GM12878 (cell line): ENCODE measurements at regions not wholly inside any gene's neighbourhood (a gene's known extent, or its start where the extent isn't known, plus 50 kb on each side); places are given as distances from the start of the nearest gene placed in this dataset.

ENCODE experiments used
- ATAC-seq: fragments of 200-7000 bp; cut with Tn5 transposase; 3 replicates; pipeline ENCODE4 v1.9.1; 2020; ENCODE audit warnings: mild to moderate bottlenecking, moderate library complexity
- BruUV-seq: library from RNA; stranded (reverse); fragments of 400-500 nt; replicated peaks from 2 replicates; lab custom pipeline; 2021; lab: Mats Ljungman, UMichigan
- CTCF ChIA-PET: fragments of 300-600 bp; sonication (Branson Sonifier 250); formaldehyde crosslinking; extraction: SDS; loops from one replicate; lab custom pipeline; 2021; ENCODE audit warnings: inconsistent platforms; lab: Yijun Ruan, JAX
- POLR2A ChIA-PET: fragments of 350-600 bp; formaldehyde crosslinking; extraction: SDS; loops from one replicate; lab custom pipeline; 2021; ENCODE audit warnings: inconsistent platforms; lab: Charles Lee
- RAD21 ChIA-PET: fragments of 300-600 bp; sonication (Branson Sonifier 250); formaldehyde crosslinking; loops from one replicate; lab custom pipeline; 2023; ENCODE audit warnings: antibody characterized with exemption; ENCODE audit not compliant: unreplicated experiment; lab: Charles Lee
- SMC1A ChIA-PET: fragments of 300-600 bp; sonication (Branson Sonifier 250); formaldehyde crosslinking; loops from one replicate; lab custom pipeline; 2023; ENCODE audit not compliant: unreplicated experiment, uncharacterized antibody; lab: Charles Lee
- DNase-seq: peaks from one replicate; pipeline ENCODE4 v3.0.0-alpha.2; 2011; ENCODE audit warnings: low read depth, low spot score
- FAIRE-seq: peaks from 3 replicates; lab custom pipeline; 2011; peaks lifted over from hg19 to GRCh38; lab: Jason Lieb, UNC
- H2AFZ ChIP-seq: 2 replicates; pipeline ENCODE4 v1.6.0; 2011; ENCODE audit warnings: low read depth, low read length, control low read depth; ENCODE audit not compliant: control insufficient read depth
- H3K27ac ChIP-seq: 2 replicates; pipeline ENCODE4 v1.5.1; 2011; ENCODE audit warnings: control low read depth; ENCODE audit not compliant: control insufficient read depth, insufficient read depth
- H3K27me3 ChIP-seq, 2 experiments: replicated peaks in 1 of 2; 2 replicates each; pipeline versions ENCODE4 v1.6.0 to v1.6.1; 2011; ENCODE audit warnings: low read length in 1 of 2; ENCODE audit not compliant: control insufficient read depth in 2 of 2, insufficient read depth in 2 of 2
- H3K36me3 ChIP-seq, 2 experiments: 2 replicates each; pipeline ENCODE4 v1.5.1; 2011; ENCODE audit warnings: low read length in 1 of 2; ENCODE audit not compliant: control insufficient read depth in 2 of 2, insufficient read depth in 2 of 2
- H3K4me1 ChIP-seq: 2 replicates; pipeline ENCODE4 v1.6.1; 2011; ENCODE audit warnings: mild to moderate bottlenecking, low read length, moderate library complexity, mixed read lengths; ENCODE audit not compliant: control insufficient read depth, insufficient read depth
- H3K4me2 ChIP-seq: 2 replicates; pipeline ENCODE4 v1.6.0; 2011; ENCODE audit warnings: control low read depth; ENCODE audit not compliant: control insufficient read depth, insufficient read depth
- H3K4me3 ChIP-seq: fragments of 200-600 bp; sonication (generic); 2 replicates; pipeline ENCODE4 v1.5.1; 2016
- H3K79me2 ChIP-seq: 2 replicates; pipeline ENCODE4 v1.6.0; 2011; ENCODE audit warnings: low read length; ENCODE audit not compliant: control insufficient read depth, insufficient read depth
- H3K9ac ChIP-seq: 2 replicates; pipeline ENCODE4 v1.8.0; 2011; ENCODE audit warnings: low read length, control low read depth, mixed read lengths; ENCODE audit not compliant: control insufficient read depth, insufficient read depth
- H3K9me3 ChIP-seq: replicated peaks from 3 replicates; pipeline ENCODE4 v1.5.1; 2011; ENCODE audit warnings: mild to moderate bottlenecking, low read length; ENCODE audit not compliant: control insufficient read depth, insufficient read depth
- H4K20me1 ChIP-seq: 2 replicates; pipeline ENCODE4 v1.6.0; 2011; ENCODE audit not compliant: control insufficient read depth, insufficient read depth
- NFIC ChIP-seq: IDR thresholded peaks from 2 replicates; pipeline ENCODE4 v1.6.1; 2012; ENCODE audit warnings: low read depth, mild to moderate bottlenecking, inconsistent platforms, low read length, moderate library complexity
- SMAD1 ChIP-seq: fragments of 450-650 bp; IDR thresholded peaks from 2 replicates; pipeline ENCODE4 v1.6.1; 2018; ENCODE audit warnings: mild to moderate bottlenecking, low read depth; ENCODE audit not compliant: partially characterized antibody
- SMAD5 ChIP-seq: IDR thresholded peaks from 2 replicates; pipeline ENCODE4 v1.6.1; 2016; ENCODE audit warnings: antibody characterized with exemption, low read depth
- WGBS: methylation state at CpG from one replicate; pipeline ENCODE4 v1.1.6; 2016; ENCODE audit warnings: low lambda C conversion rate; ENCODE audit not compliant: insufficient replicate concordance, insufficient coverage; ENCODE audit errors: missing lambda C conversion rate; 5-methylcytosine and 5-hydroxymethylcytosine counted together
- in situ Hi-C: fragments of 300-500 bp; cut with MboI; formaldehyde crosslinking; loops from 9 replicates; pipeline ENCODE4 v1.14.3; 2018; ENCODE audit warnings: mixed read lengths
- intact Hi-C: fragments of 100-400 bp; cut with micrococcal nuclease; formaldehyde crosslinking; loops from one replicate; pipeline ENCODE4 v1.14.2; 2022; ENCODE audit not compliant: unreplicated experiment
- TF ChIP-seq, protein P1 (sequence below): IDR thresholded peaks from 2 replicates; pipeline ENCODE4 v1.6.1; 2012; ENCODE audit warnings: low read depth, low read length, improper control_type of control experiment

DNA sequence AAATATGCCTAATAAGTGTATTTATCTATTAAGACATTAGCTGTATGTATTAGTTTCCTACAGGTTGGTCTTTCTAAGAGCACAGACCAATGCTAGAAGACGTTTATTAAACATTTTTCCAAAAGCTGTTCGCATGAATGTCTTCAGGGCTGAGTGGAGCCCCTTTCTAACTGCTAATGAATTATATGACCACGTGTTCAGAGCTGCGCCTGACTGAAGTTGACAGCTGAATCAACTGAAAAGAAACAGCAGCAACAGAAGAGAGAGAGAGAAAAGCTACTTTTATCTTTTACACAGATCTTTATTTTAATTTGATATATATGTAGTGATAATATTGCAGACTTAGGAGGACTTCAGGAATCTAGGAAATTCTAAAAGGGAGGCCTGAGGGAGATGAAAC is 75.2 kb upstream of the ARID1B start:
- intact Hi-C loops, result no loop called here
- TF ChIP-seq, protein P1, sequence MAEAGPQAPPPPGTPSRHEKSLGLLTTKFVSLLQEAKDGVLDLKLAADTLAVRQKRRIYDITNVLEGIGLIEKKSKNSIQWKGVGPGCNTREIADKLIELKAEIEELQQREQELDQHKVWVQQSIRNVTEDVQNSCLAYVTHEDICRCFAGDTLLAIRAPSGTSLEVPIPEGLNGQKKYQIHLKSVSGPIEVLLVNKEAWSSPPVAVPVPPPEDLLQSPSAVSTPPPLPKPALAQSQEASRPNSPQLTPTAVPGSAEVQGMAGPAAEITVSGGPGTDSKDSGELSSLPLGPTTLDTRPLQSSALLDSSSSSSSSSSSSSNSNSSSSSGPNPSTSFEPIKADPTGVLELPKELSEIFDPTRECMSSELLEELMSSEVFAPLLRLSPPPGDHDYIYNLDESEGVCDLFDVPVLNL, result no peak
- TF ChIP-seq SMAD5, result no peak
- TF ChIP-seq NFIC, result 0 out of 2 replicates have a peak, but pooled peaks have one; percentile 8
- no peak for TF ChIP-seq SMAD1
- TF ChIP-seq, all 136 proteins: peak for 1
- Histone ChIP-seq H3K27me3 (no peaks in the 10 kb centered on the region), H3K79me2 (peaks cover 2% of the 10 kb centered on the region), H3K36me3 (no peaks in the 10 kb centered on the region), H3K9ac (no peak overlapping the region), H4K20me1 (no peaks in the 10 kb centered on the region), H3K4me3 (no peak overlapping the region), H2AFZ (no peak overlapping the region; the same call in 1 of the 2 replicates), H3K9me3 (no peaks in the 10 kb centered on the region; the same call in 2 of the 3 replicates), H3K27ac (peak overlapping the region; percentile 29; the same call in 1 of the 2 replicates), H3K4me1 (peaks cover 35% of the 10 kb centered on the region), H3K4me2 (no peak overlapping the region)
- FAIRE-seq, result no peak
- ChIA-PET SMC1A (interaction anchor here (1.2 to 9.8 kb wide), 7 partner anchors 14 to 85 kb away, joined by 3 to 266 read pairs (median 7); no protein-coding TSS in a partner anchor), RAD21 (interaction anchor here (1.3 to 2.0 kb wide), 3 partner anchors 19 to 53 kb away, joined by 5 to 8 read pairs (median 5); no protein-coding TSS in a partner anchor), POLR2A (interaction anchor here (0.6 to 3.9 kb wide), 3 partner anchors 8 to 230 kb away, joined by 3 to 33 read pairs (median 4); no protein-coding TSS in a partner anchor), CTCF (interaction anchor here (0.7 to 2.5 kb wide), 6 partner anchors 9 to 138 kb away, joined by 3 to 6 read pairs (median 4); no protein-coding TSS in a partner anchor)
- BruUV-seq, result no TSS peak
- no peak for ATAC-seq
- 89% methylated on average over 4 of the region's 4 CpGs for WGBS
- in situ Hi-C loops, result no loop called here
- DNase-seq, result no peak
